ENCODE measurements at regions not wholly inside any gene's neighbourhood (a gene's known extent, or its start where the extent isn't known, plus 50 kb on each side); places are given as distances from the start of the nearest gene placed in this dataset.

- H3K27me3 ChIP-seq (ENCODE audit: insufficient read depth, low read depth) = no peaks in the 10 kb centered on the region
- no peak for DNase-seq
- TF ChIP-seq EZH2 (IDR thresholded peaks at IDR 0.05; ENCODE audit: low read depth) (no peak), CTCF (conservative IDR thresholded peaks at IDR 0.05) (no peak)
- intact Hi-C loops (cut with micrococcal nuclease; ENCODE audit: unreplicated experiment) = no loop called here
- H2AFZ ChIP-seq = no peak overlapping the region
- POLR2A ChIA-PET (ENCODE audit: unreplicated experiment) = no interaction called here
- CTCF ChIA-PET = no interaction called here
- H3F3A ChIP-seq (ENCODE audit: insufficient read depth, low read depth) = no peaks in the 10 kb centered on the region
- no TSS peak for BruUV-seq (replicated peaks)
- no peaks in the 10 kb centered on the region for H3K4me1 ChIP-seq (replicated peaks; ENCODE audit: insufficient read depth)
- H3K4me3 ChIP-seq = no peak overlapping the region
- H3K79me2 ChIP-seq (ENCODE audit: low read depth) = no peaks in the 10 kb centered on the region
- no peak overlapping the region for H3K4me2 ChIP-seq
- no peaks in the 10 kb centered on the region for H4K20me1 ChIP-seq (ENCODE audit: insufficient read depth)
- H3K36me3 ChIP-seq (ENCODE audit: low read depth) = no peaks in the 10 kb centered on the region
- H3K27ac ChIP-seq = no peak overlapping the region
- H3K9me3 ChIP-seq (ENCODE audit: insufficient read depth, low read depth) = no peaks in the 10 kb centered on the region
- H3K9me2 ChIP-seq (ENCODE audit: insufficient read depth) = no peaks in the 10 kb centered on the region
These were observed 162.9 kb upstream of the RORB start for GRCh38 chr9:74334271-74334670.

GRCh38 chr9:74336161-74336560 lies 161.0 kb upstream of the RORB start:
- no peaks in the 10 kb centered on the region; the same call in 1 of the 2 replicates for H3K9me2 ChIP-seq (ENCODE audit: insufficient read depth)
- H3K4me1 ChIP-seq (replicated peaks; ENCODE audit: insufficient read depth) = no peaks in the 10 kb centered on the region
- H3K27me3 ChIP-seq (ENCODE audit: insufficient read depth, low read depth) = no peaks in the 10 kb centered on the region
- intact Hi-C loops (cut with micrococcal nuclease; ENCODE audit: unreplicated experiment) = no loop called here
- no peaks in the 10 kb centered on the region for H3K9me3 ChIP-seq (ENCODE audit: insufficient read depth, low read depth)
- no TSS peak for BruUV-seq (replicated peaks)
- no peak overlapping the region for H2AFZ ChIP-seq
- no peaks in the 10 kb centered on the region for H3F3A ChIP-seq (ENCODE audit: insufficient read depth, low read depth)
- DNase-seq = no peak
- H3K4me2 ChIP-seq = no peak overlapping the region
- H3K36me3 ChIP-seq (ENCODE audit: low read depth) = no peaks in the 10 kb centered on the region
- TF ChIP-seq EZH2 (IDR thresholded peaks at IDR 0.05; ENCODE audit: low read depth) (no peak), CTCF (conservative IDR thresholded peaks at IDR 0.05) (no peak)
- CTCF ChIA-PET = no interaction called here
- no peaks in the 10 kb centered on the region for H3K79me2 ChIP-seq (ENCODE audit: low read depth)
- POLR2A ChIA-PET (ENCODE audit: unreplicated experiment) = no interaction called here
- no peak overlapping the region for H3K4me3 ChIP-seq
- H3K27ac ChIP-seq = no peak overlapping the region
- H4K20me1 ChIP-seq (ENCODE audit: insufficient read depth) = no peaks in the 10 kb centered on the region; the same call in 1 of the 2 replicates

GRCh38 chr9:74348777-74349176 lies 148.4 kb upstream of the RORB start:
- no peaks in the 10 kb centered on the region for H4K20me1 ChIP-seq (ENCODE audit: insufficient read depth)
- intact Hi-C loops (cut with micrococcal nuclease; ENCODE audit: unreplicated experiment) = no loop called here
- H3K9me2 ChIP-seq (ENCODE audit: insufficient read depth) = 0 out of 2 replicates have a peak, but pooled peaks cover 2% of the 10 kb centered on the region
- no peak for DNase-seq
- no peak overlapping the region for H3K4me3 ChIP-seq
- TF ChIP-seq CTCF (conservative IDR thresholded peaks at IDR 0.05) (no peak), EZH2 (IDR thresholded peaks at IDR 0.05; ENCODE audit: low read depth) (no peak)
- H3F3A ChIP-seq (ENCODE audit: insufficient read depth, low read depth) = no peaks in the 10 kb centered on the region
- H3K27ac ChIP-seq = no peak overlapping the region
- H3K36me3 ChIP-seq (ENCODE audit: low read depth) = no peaks in the 10 kb centered on the region
- H2AFZ ChIP-seq = no peak overlapping the region
- H3K4me1 ChIP-seq (replicated peaks; ENCODE audit: insufficient read depth) = no peaks in the 10 kb centered on the region
- H3K4me2 ChIP-seq = no peak overlapping the region
- no peaks in the 10 kb centered on the region for H3K9me3 ChIP-seq (ENCODE audit: insufficient read depth, low read depth)
- POLR2A ChIA-PET (ENCODE audit: unreplicated experiment) = no interaction called here
- CTCF ChIA-PET = no interaction called here
- no TSS peak for BruUV-seq (replicated peaks)
- no peaks in the 10 kb centered on the region for H3K79me2 ChIP-seq (ENCODE audit: low read depth)
- no peaks in the 10 kb centered on the region for H3K27me3 ChIP-seq (ENCODE audit: insufficient read depth, low read depth)

Data from PC-9 (cell line).